ENCODE measurements at regions not wholly inside any gene's neighbourhood (a gene's known extent, or its start where the extent isn't known, plus 50 kb on each side); places are given as distances from the start of the nearest gene placed in this dataset.

DNA sequence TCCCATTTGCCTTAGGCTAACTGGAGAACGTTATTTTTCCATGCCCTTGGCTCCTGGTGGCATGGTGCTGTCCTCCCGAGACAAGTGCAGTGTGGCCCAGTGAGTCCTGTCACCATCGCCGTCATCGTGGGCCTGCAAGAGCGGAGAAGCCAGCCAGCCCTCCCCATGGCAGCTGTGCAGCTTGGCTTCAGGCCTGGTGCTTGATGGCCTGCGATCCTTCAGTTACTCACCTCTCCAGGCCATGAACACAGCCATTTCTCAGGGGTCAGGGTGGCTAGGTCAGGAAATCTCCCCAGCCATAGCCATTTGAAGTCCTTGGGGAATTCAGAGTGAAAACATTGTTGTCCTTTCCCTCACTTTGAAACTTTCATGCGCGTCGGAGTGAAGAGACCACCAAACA is 189.0 kb upstream of the RGMA start:
- no peaks in the 10 kb centered on the region for H3K9me3 ChIP-seq (ENCODE audit: insufficient read depth in 2 of 2, low read depth in 1 of 2, low read length in 1 of 2)
- no peaks in the 10 kb centered on the region for H3K79me2 ChIP-seq (ENCODE audit: control insufficient read depth in 1 of 2, insufficient read depth in 2 of 2, low read length in 2 of 2)
- H2AFZ ChIP-seq (ENCODE audit: low read length) = no peak overlapping the region
- H3K36me3 ChIP-seq (ENCODE audit: control insufficient read depth in 2 of 4, insufficient read depth in 4 of 4, low read length in 3 of 4) = no peaks in the 10 kb centered on the region
- ChIA-PET CTCF (ENCODE audit: partially characterized antibody) (no interaction called here), POLR2A (ENCODE audit: partially characterized antibody) (no interaction called here)
- DNase-seq (ENCODE audit: low read depth in 1 of 2, low spot score in 2 of 2) (no peak), FAIRE-seq (no peak)
- no peak overlapping the region for H3K27ac ChIP-seq (ENCODE audit: low read depth, low read length)
- H3K56ac ChIP-seq (replicated peaks; ENCODE audit: insufficient read length, low read depth, low read length) = no peak overlapping the region
- H3K23me2 ChIP-seq (ENCODE audit: low read depth, low read length) = no peaks in the 10 kb centered on the region
- H3K23ac ChIP-seq (ENCODE audit: insufficient read length) = no peak overlapping the region
- H3K4me1 ChIP-seq (replicated peaks in 1 of 4; ENCODE audit: control insufficient read depth in 3 of 4, insufficient read depth in 4 of 4, low read length in 3 of 4) = peaks cover 3 to 23% (median 14%) of the 10 kb centered on the region in 4 experiments; a peak in 6 of 7 replicates
- H3K4me2 ChIP-seq (ENCODE audit: insufficient read depth in 1 of 2, low read depth in 2 of 2, low read length in 2 of 2) = no peak overlapping the region
- H3K4me3 ChIP-seq (ENCODE audit: extremely low read depth in 1 of 4, insufficient read depth in 2 of 4, low read depth in 3 of 4, low read length in 4 of 4) = no peak overlapping the region
- 90% methylated on average over 10 of the region's 10 CpGs; no CpG with 5 or more reads in 1 of the 2 experiments for WGBS, 2 experiments (ENCODE audit: extremely low coverage in 1 of 2, insufficient coverage in 1 of 2, insufficient read length in 1 of 2, insufficient replicate concordance in 2 of 2, low coverage in 1 of 2, low lambda C conversion rate in 2 of 2, missing lambda C conversion rate in 1 of 2)
- H3K14ac ChIP-seq (ENCODE audit: insufficient read length) = no peak overlapping the region
- H2BK5ac ChIP-seq (ENCODE audit: low read depth, low read length) = peak overlapping the region; percentile 61; the same call in 1 of the 2 replicates
- no peak overlapping the region for H4K5ac ChIP-seq (ENCODE audit: insufficient read length, low read depth, low read length)
- H3K27me3 ChIP-seq (replicated peaks in 1 of 4; ENCODE audit: control insufficient read depth in 3 of 4, extremely low read depth in 1 of 4, insufficient read depth in 3 of 4, low read length in 3 of 4) = 0 out of 7 replicates have a peak, but pooled peaks cover 0 to 4% (median 0%) of the 10 kb centered on the region in 4 experiments
- H2BK15ac ChIP-seq (ENCODE audit: low read length) = no peak overlapping the region
- no peaks in the 10 kb centered on the region for H3K79me1 ChIP-seq (ENCODE audit: low read depth, low read length)
- H3K4ac ChIP-seq (replicated peaks; ENCODE audit: insufficient read length, low read depth, low read length) = no peak overlapping the region
- no peak overlapping the region for H2AK5ac ChIP-seq (ENCODE audit: low read depth, low read length)
- no peak overlapping the region; the same call in 1 of the 2 replicates for H4K8ac ChIP-seq (ENCODE audit: extremely low read depth, insufficient read depth, low read length)
- H4K20me1 ChIP-seq (replicated peaks in 1 of 2; ENCODE audit: control insufficient read depth in 1 of 2, insufficient read depth in 2 of 2, low read length in 2 of 2) = no peaks in the 10 kb centered on the region
- H4K91ac ChIP-seq (replicated peaks; ENCODE audit: insufficient read length, low read length) = peak overlapping the region; percentile 83
- H2BK120ac ChIP-seq (replicated peaks; ENCODE audit: low read depth, low read length) = no peak overlapping the region
- no peak overlapping the region for H3K9ac ChIP-seq (replicated peaks in 1 of 4; ENCODE audit: extremely low read depth in 1 of 4, low read depth in 3 of 4, low read length in 3 of 4)
- H2BK20ac ChIP-seq (ENCODE audit: low read length) = 0 out of 2 replicates have a peak overlapping the region, but pooled peaks have one; percentile 28
- H2BK12ac ChIP-seq (ENCODE audit: low read depth, low read length) = peak overlapping the region; percentile 62; the same call in 1 of the 2 replicates
- H3K18ac ChIP-seq (ENCODE audit: extremely low read depth, low read length) = peak overlapping the region; percentile 63; the same call in 1 of the 2 replicates
- TF ChIP-seq SP1 (IDR thresholded peaks at IDR 0.05; ENCODE audit: low read depth, low read length) (no peak), SP2 (IDR thresholded peaks at IDR 0.05; ENCODE audit: low read length) (no peak), YY1 (IDR thresholded peaks at IDR 0.05; ENCODE audit: low read depth, low read length) (no peak), KDM5A (IDR thresholded peaks at IDR 0.05; ENCODE audit: low read length) (no peak), SIN3A (conservative IDR thresholded peaks at IDR 0.05 in 1 of 2, IDR thresholded peaks at IDR 0.05 in 1 of 2; ENCODE audit: low read depth in 1 of 2, low read length in 2 of 2) (no peak), TAF7 (optimal IDR thresholded peaks at IDR 0.05; ENCODE audit: borderline replicate concordance, low read depth, low read length) (no peak), TCF12 (IDR thresholded peaks at IDR 0.05; ENCODE audit: low read depth, low read length) (no peak), TAF1 (IDR thresholded peaks at IDR 0.05; ENCODE audit: low read depth, low read length) (no peak), POLR2AphosphoS5 (IDR thresholded peaks at IDR 0.05; ENCODE audit: low read depth, low read length) (no peak), CREB1 (IDR thresholded peaks at IDR 0.05) (no peak), TBP (IDR thresholded peaks at IDR 0.05; ENCODE audit: low read depth, low read length) (no peak), GTF2F1 (IDR thresholded peaks at IDR 0.05; ENCODE audit: borderline replicate concordance, low read depth, low read length) (no peak), SIRT6 (IDR thresholded peaks at IDR 0.05; ENCODE audit: low read length) (no peak)
- TF ChIP-seq, protein P1, sequence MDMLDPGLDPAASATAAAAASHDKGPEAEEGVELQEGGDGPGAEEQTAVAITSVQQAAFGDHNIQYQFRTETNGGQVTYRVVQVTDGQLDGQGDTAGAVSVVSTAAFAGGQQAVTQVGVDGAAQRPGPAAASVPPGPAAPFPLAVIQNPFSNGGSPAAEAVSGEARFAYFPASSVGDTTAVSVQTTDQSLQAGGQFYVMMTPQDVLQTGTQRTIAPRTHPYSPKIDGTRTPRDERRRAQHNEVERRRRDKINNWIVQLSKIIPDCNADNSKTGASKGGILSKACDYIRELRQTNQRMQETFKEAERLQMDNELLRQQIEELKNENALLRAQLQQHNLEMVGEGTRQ (IDR thresholded peaks at IDR 0.05; ENCODE audit: low read length) = no peak

Measured in H1 (cell line).